NCI-H1436 (cell line): ENCODE measurements at regions not wholly inside any gene's neighbourhood (a gene's known extent, or its start where the extent isn't known, plus 50 kb on each side); places are given as distances from the start of the nearest gene placed in this dataset.
A peak's percentile ranks its signal among the peaks of the same experiment; 100 is the strongest.

ENCODE experiments used
- DNase-seq: peaks from one replicate; lab custom pipeline; 2025; lab: John Stamatoyannopoulos, UW

GRCh38 chr16:85346404-85347212, 234.3 kb upstream of the CIBAR2 start:
- DNase-seq, result no peak

GRCh38 chr16:85347213-85347591, 234.9 kb upstream of the CIBAR2 start:
- DNase-seq, result no peak

GRCh38 chr16:85348065-85348840, 236.0 kb upstream of the CIBAR2 start:
- no peak for DNase-seq

GRCh38 chr16:85348911-85349334, 236.7 kb upstream of the CIBAR2 start:
- DNase-seq, result peak; percentile 43

GRCh38 chr16:85349365-85350145, 237.3 kb upstream of the CIBAR2 start:
- peak; percentile 36 for DNase-seq

GRCh38 chr16:85350146-85350728, 238.0 kb upstream of the CIBAR2 start:
- DNase-seq, result no peak

- DNase-seq, result peak; percentile 62
Measured at GRCh38 chr16:85350973-85351372, 238.7 kb upstream of the CIBAR2 start.

- no peak for DNase-seq
Measured at GRCh38 chr16:85353013-85353412, 240.7 kb upstream of the CIBAR2 start.

GRCh38 chr16:85353839-85354685, 241.8 kb upstream of the CIBAR2 start:
- DNase-seq, result no peak

- no peak for DNase-seq
Measured at GRCh38 chr16:85354686-85355514, 242.6 kb upstream of the CIBAR2 start.

- DNase-seq, result no peak
Measured at GRCh38 chr16:85355515-85355837, 243.2 kb upstream of the CIBAR2 start.

- DNase-seq, result no peak
Measured at GRCh38 chr16:85356157-85356556, 243.9 kb upstream of the CIBAR2 start.

- no peak for DNase-seq
Measured at GRCh38 chr16:85357323-85357722, 245.1 kb upstream of the CIBAR2 start.

- DNase-seq, result no peak
Measured at GRCh38 chr16:85357924-85358505, 245.7 kb upstream of the CIBAR2 start.

- no peak for DNase-seq
Measured at GRCh38 chr16:85358704-85359146, 246.5 kb upstream of the CIBAR2 start.

GRCh38 chr16:85359147-85359822, 247.0 kb upstream of the CIBAR2 start:
- no peak for DNase-seq

- DNase-seq, result peak; percentile 88
Measured at GRCh38 chr16:85360323-85361277, 248.3 kb upstream of the CIBAR2 start.

GRCh38 chr16:85361441-85362118, 249.3 kb upstream of the CIBAR2 start:
- DNase-seq, result no peak
